K562 (cell line): ENCODE measurements at regions not wholly inside any gene's neighbourhood (a gene's known extent, or its start where the extent isn't known, plus 50 kb on each side); places are given as distances from the start of the nearest gene placed in this dataset.
A peak's percentile ranks its signal among the peaks of the same experiment; 100 is the strongest.

Source experiments
- ATAC-seq: fragments of 200-7000 bp; cut with Tn5 transposase; 3 replicates; pipeline ENCODE4 v1.9.1; 2020; ENCODE audit warnings: moderate library complexity
- BruUV-seq: library from RNA; stranded (reverse); fragments of 400-500 nt; replicated peaks from 2 replicates; lab custom pipeline; 2021; lab: Mats Ljungman, UMichigan
- CTCF ChIA-PET: fragments of 300-600 bp; formaldehyde crosslinking; extraction: SDS; loops from one replicate; lab custom pipeline; 2021; ENCODE audit warnings: low intra/inter-chr PET ratio; lab: Yijun Ruan, JAX
- POLR2A ChIA-PET: fragments of 300-600, 350-650 bp; sonication (Branson Sonifier 250); formaldehyde crosslinking; extraction: SDS; loops from one replicate; lab custom pipeline; 2021; ENCODE audit warnings: antibody characterized with exemption, inconsistent platforms; lab: Yijun Ruan, JAX
- DNase-seq, 4 experiments: peaks; one replicate each; pipeline versions ENCODE4 v3.0.0 to v3.0.0-alpha.2; 2011 to 2018; ENCODE audit warnings: low spot score in 3 of 4, mixed read lengths in 3 of 4; ENCODE audit errors: extremely low read depth in 1 of 4
- FAIRE-seq: peaks from 2 replicates; lab custom pipeline; 2011; peaks lifted over from hg19 to GRCh38; lab: Jason Lieb, UNC
- H2AFZ ChIP-seq: 2 replicates; pipeline ENCODE4 v1.6.0; 2011; ENCODE audit warnings: low read depth, low read length, control low read depth, inconsistent platforms
- H3K27ac ChIP-seq: fragments of 200-600 bp; 3 replicates; pipeline ENCODE4 v1.8.0; 2011; ENCODE audit warnings: low read depth, mild to moderate bottlenecking, control low read depth, inconsistent platforms, low read length, moderate library complexity, mixed read lengths; ENCODE audit errors: extremely low read depth
- H3K27me3 ChIP-seq, 2 experiments: fragments of 300-600 bp in 1 of 2; 2 replicates in 1 of 2; 3 replicates in 1 of 2; pipeline versions ENCODE4 v1.6.0 to v1.8.0; 2011; ENCODE audit warnings: inconsistent platforms in 2 of 2, low read length in 2 of 2, mild to moderate bottlenecking in 1 of 2, mixed read lengths in 1 of 2, moderate library complexity in 1 of 2; ENCODE audit not compliant: control insufficient read depth in 2 of 2, insufficient read depth in 2 of 2
- H3K36me3 ChIP-seq: fragments of 300-600 bp; 3 replicates; pipeline ENCODE4 v1.8.0; 2011; ENCODE audit warnings: mild to moderate bottlenecking, low read length, inconsistent platforms; ENCODE audit not compliant: control insufficient read depth, insufficient read depth
- H3K4me1 ChIP-seq, 2 experiments: fragments of 200-600 bp in 1 of 2; replicated peaks in 1 of 2; 2 replicates in 1 of 2; 3 replicates in 1 of 2; pipeline versions ENCODE4 v1.5.1 to v1.8.0; 2011; ENCODE audit warnings: inconsistent platforms in 2 of 2, low read length in 2 of 2, mild to moderate bottlenecking in 1 of 2, mixed read lengths in 1 of 2, moderate library complexity in 1 of 2; ENCODE audit not compliant: control insufficient read depth in 2 of 2, insufficient read depth in 2 of 2
- H3K4me2 ChIP-seq: 2 replicates; pipeline ENCODE4 v1.6.1; 2011; ENCODE audit warnings: low read length, control low read depth, inconsistent platforms, mixed read lengths; ENCODE audit not compliant: insufficient read depth
- H3K4me3 ChIP-seq: fragments of 200-600 bp; sonication (generic), shearing (Covaris generic); 2 replicates; pipeline ENCODE4 v1.5.1; 2016; ENCODE audit warnings: control low read depth, inconsistent platforms
- H3K79me2 ChIP-seq: fragments of 200-600 bp; 3 replicates; pipeline ENCODE4 v1.8.0; 2011; ENCODE audit warnings: low read length, inconsistent platforms; ENCODE audit not compliant: control insufficient read depth, insufficient read depth
- H3K9ac ChIP-seq, 2 experiments: 2 replicates each; pipeline versions ENCODE4 v1.6.0 to v1.6.1; 2011; ENCODE audit warnings: low read depth in 2 of 2, low read length in 2 of 2, control low read depth in 1 of 2, inconsistent platforms in 1 of 2, mild to moderate bottlenecking in 1 of 2, mixed read lengths in 1 of 2; ENCODE audit not compliant: insufficient read depth in 1 of 2
- H3K9me1 ChIP-seq: one replicate; pipeline ENCODE4 v1.6.0; 2011; ENCODE audit warnings: inconsistent platforms, mild to moderate bottlenecking, low read length, moderate library complexity; ENCODE audit not compliant: control insufficient read depth, insufficient read depth
- H3K9me3 ChIP-seq: replicated peaks from 2 replicates; pipeline ENCODE4 v1.5.1; 2011; ENCODE audit warnings: low read depth, low read length, inconsistent platforms; ENCODE audit not compliant: control insufficient read depth, insufficient read depth
- H4K20me1 ChIP-seq: replicated peaks from 2 replicates; pipeline ENCODE4 v1.6.1; 2011; ENCODE audit warnings: low read length, inconsistent platforms, mixed read lengths; ENCODE audit not compliant: control insufficient read depth, insufficient read depth
- KAT7 ChIP-seq: sonication (generic); formaldehyde crosslinking; IDR thresholded peaks from 2 replicates; pipeline ENCODE4 v1.8.0; 2022; ENCODE audit warnings: missing genetic modification reagents, mild to moderate bottlenecking, borderline replicate concordance
- WHSC1 ChIP-seq: IDR thresholded peaks from one replicate; pipeline ENCODE4 v1.6.1; 2012; ENCODE audit warnings: low read length, control low read depth, inconsistent platforms
- ZNF316 ChIP-seq: fragments of 450-650 bp; IDR thresholded peaks from 2 replicates; pipeline ENCODE4 v1.6.1; 2016
- WGBS: fragments of 100-300 bp; shearing (Covaris generic); methylation state at CpG from one replicate; pipeline ENCODE4 v1.1.6; 2016; ENCODE audit warnings: low coverage, mixed read lengths; ENCODE audit not compliant: insufficient coverage; ENCODE audit errors: missing lambda C conversion rate; 5-methylcytosine and 5-hydroxymethylcytosine counted together
- in situ Hi-C: fragments of 300-500 bp; cut with MboI; formaldehyde crosslinking; loops from 4 replicates; pipeline ENCODE4 v1.15.0; 2018; ENCODE audit warnings: inconsistent platforms, mixed read lengths
- intact Hi-C: fragments of 100-400 bp; cut with micrococcal nuclease; formaldehyde crosslinking; loops from 2 replicates; pipeline ENCODE4 v1.14.2; 2022
- TF ChIP-seq, protein P1 (sequence below): fragments of 450-650 bp; IDR thresholded peaks from 2 replicates; pipeline ENCODE4 v1.6.1; 2017; ENCODE audit warnings: mild to moderate bottlenecking, moderate library complexity
- TF ChIP-seq, protein P2 (sequence below): sonication (generic); formaldehyde crosslinking; IDR thresholded peaks from 2 replicates; pipeline ENCODE4 v1.8.0; 2023; ENCODE audit warnings: missing genetic modification reagents, mild to moderate bottlenecking, borderline replicate concordance

DNA sequence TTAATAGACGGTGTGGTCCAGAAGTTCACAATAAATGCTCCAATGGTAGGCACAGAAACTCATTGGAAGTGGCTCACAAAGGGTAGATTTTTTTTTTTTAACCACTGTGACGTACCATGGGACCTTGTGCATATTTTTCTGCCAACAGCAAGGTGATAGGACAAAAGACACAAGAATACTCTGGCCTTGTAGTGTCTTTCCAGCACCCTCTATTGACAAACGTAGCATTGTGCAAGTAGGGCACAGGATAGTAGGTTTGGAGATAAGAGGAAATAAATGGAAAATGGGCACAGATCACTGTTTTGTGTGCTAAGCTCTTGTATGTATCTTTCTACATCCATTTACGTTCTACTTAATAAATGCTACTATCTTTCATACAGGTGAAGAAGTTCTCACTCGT lies 2054.9 kb downstream of the PCDH7 start (continued):
- TF ChIP-seq WHSC1 = no peak
- TF ChIP-seq, protein P1, sequence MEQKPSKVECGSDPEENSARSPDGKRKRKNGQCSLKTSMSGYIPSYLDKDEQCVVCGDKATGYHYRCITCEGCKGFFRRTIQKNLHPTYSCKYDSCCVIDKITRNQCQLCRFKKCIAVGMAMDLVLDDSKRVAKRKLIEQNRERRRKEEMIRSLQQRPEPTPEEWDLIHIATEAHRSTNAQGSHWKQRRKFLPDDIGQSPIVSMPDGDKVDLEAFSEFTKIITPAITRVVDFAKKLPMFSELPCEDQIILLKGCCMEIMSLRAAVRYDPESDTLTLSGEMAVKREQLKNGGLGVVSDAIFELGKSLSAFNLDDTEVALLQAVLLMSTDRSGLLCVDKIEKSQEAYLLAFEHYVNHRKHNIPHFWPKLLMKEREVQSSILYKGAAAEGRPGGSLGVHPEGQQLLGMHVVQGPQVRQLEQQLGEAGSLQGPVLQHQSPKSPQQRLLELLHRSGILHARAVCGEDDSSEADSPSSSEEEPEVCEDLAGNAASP = no peak
- TF ChIP-seq KAT7 (CRISPR knock-in tag) = no peak

DNA sequence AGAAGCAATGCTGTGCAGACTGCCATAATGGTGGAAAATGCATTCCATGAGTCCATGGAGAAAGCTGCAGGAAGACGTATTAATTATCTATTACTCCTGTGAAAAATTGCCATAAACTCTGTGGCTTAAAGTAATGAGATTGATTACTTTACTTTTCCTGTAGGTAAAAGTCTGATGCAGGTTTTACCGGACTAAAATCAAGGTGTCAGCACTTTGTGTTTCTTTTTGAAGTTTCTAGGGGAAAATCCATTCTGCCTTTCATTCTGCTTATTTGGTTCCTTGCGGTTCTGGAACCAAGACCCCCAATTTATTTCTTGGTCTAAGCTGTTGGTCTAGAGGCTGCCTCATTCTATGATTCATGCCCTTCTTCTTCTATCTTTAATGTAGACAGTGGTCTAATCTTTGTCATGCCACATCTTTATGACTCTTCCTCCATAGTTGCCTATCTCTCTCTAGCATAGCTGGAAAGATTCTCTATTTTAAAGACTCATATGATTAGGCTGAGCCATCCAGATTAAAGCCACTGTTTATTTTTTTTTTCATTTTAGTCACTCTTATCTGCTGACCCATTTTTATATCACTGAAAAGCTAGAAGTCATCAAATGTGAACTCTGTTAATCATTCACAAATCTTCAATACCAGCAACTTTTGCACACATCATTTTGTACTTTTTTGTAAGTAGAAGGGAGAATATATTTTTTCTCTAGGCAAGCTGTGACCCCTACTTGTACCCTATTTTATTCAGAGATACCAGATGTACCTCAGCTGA lies 2056.4 kb downstream of the PCDH7 start:
- TF ChIP-seq, protein P2, sequence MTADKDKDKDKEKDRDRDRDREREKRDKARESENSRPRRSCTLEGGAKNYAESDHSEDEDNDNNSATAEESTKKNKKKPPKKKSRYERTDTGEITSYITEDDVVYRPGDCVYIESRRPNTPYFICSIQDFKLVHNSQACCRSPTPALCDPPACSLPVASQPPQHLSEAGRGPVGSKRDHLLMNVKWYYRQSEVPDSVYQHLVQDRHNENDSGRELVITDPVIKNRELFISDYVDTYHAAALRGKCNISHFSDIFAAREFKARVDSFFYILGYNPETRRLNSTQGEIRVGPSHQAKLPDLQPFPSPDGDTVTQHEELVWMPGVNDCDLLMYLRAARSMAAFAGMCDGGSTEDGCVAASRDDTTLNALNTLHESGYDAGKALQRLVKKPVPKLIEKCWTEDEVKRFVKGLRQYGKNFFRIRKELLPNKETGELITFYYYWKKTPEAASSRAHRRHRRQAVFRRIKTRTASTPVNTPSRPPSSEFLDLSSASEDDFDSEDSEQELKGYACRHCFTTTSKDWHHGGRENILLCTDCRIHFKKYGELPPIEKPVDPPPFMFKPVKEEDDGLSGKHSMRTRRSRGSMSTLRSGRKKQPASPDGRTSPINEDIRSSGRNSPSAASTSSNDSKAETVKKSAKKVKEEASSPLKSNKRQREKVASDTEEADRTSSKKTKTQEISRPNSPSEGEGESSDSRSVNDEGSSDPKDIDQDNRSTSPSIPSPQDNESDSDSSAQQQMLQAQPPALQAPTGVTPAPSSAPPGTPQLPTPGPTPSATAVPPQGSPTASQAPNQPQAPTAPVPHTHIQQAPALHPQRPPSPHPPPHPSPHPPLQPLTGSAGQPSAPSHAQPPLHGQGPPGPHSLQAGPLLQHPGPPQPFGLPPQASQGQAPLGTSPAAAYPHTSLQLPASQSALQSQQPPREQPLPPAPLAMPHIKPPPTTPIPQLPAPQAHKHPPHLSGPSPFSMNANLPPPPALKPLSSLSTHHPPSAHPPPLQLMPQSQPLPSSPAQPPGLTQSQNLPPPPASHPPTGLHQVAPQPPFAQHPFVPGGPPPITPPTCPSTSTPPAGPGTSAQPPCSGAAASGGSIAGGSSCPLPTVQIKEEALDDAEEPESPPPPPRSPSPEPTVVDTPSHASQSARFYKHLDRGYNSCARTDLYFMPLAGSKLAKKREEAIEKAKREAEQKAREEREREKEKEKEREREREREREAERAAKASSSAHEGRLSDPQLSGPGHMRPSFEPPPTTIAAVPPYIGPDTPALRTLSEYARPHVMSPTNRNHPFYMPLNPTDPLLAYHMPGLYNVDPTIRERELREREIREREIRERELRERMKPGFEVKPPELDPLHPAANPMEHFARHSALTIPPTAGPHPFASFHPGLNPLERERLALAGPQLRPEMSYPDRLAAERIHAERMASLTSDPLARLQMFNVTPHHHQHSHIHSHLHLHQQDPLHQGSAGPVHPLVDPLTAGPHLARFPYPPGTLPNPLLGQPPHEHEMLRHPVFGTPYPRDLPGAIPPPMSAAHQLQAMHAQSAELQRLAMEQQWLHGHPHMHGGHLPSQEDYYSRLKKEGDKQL (CRISPR knock-in tag) = no peak
- 0 out of 2 replicates have a peak, but pooled peaks have one; percentile 5 for TF ChIP-seq ZNF316
- Histone ChIP-seq H3K4me2 (no peak overlapping the region), H3K4me3 (no peak overlapping the region), H3K27me3 (no peaks in the 10 kb centered on the region), H3K79me2 (no peaks in the 10 kb centered on the region), H3K9ac (no peak overlapping the region), H3K9me1 (no peaks in the 10 kb centered on the region), H3K4me1 (no peaks in the 10 kb centered on the region), H3K27ac (no peak overlapping the region), H2AFZ (no peak overlapping the region), H3K9me3 (no peaks in the 10 kb centered on the region), H3K36me3 (no peaks in the 10 kb centered on the region), H4K20me1 (no peaks in the 10 kb centered on the region)
- in situ Hi-C loops (no loop called here), intact Hi-C loops (no loop called here)
- POLR2A ChIA-PET = no interaction called here
- no peak for FAIRE-seq
- CTCF ChIA-PET = no interaction called here
- ATAC-seq = no peak
- no peak for DNase-seq
- no TSS peak for BruUV-seq
- WGBS = 0% methylated on average over 3 of the region's 3 CpGs
